ENCODE measurements at regions not wholly inside any gene's neighbourhood (a gene's known extent, or its start where the extent isn't known, plus 50 kb on each side); places are given as distances from the start of the nearest gene placed in this dataset.
"Not testable (repeated sequence)": the region's sequence is repeated elsewhere in the genome, so short reads cannot be mapped to it uniquely, and the experiment has no call there.

DNA sequence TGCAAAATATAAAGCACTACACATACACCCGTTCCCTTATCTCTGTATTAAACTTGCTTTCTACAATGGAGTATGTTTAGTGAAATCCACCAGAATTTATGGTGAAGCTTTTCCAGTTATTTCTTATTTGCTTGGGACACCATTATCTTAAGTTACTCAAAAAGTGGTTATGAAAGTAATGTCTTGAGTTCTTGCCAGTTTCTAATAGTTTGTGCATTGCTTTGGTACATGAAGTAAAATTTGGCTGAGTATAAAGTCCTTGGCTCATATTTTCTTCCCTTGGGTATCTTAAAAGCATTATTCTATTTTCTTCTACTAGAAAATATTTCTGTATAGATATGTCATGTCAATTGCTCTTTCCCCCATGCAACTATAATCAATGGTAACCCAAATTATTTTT, 85.2 kb downstream of the POLR1F start:
- no peak for DNase-seq

DNA sequence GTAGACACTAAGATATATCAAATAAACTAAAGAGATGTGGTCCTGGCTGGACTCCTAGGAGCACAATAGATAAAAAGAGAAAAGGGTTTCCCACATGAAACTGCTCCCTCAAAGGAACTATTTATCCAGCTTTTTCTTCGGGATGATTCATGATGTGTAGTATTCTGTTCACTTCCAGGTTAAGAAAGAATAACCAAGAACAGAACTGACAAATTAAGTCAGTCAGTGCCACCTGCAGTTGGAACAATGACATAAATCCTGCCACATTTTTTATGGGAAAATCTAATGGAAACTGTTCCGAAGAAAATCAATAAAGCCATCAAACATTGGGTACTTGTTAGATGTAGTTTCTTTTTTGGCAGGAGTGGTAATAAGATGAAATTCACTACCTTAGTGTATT, 87.1 kb downstream of the POLR1F start:
- no peak for DNase-seq

DNA sequence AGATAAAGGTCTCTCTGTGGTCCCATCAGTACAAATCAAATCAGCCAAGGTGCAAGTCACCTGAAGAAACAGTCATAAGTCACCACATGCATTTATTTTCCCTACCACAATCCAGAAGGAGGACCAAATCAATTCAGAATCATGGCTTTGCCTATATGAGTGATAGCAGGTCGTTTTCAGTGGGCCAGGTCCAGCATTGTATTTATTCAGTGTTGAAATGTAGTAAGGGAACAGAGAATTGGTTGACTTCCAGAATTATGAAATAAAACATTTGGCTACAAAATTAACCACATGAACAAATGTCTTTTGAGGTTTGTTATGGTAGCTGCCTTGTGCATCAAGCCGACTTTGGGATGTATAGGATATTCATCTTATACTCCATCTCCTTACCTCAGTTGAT, 88.4 kb downstream of the POLR1F start:
- DNase-seq, result no peak

DNA sequence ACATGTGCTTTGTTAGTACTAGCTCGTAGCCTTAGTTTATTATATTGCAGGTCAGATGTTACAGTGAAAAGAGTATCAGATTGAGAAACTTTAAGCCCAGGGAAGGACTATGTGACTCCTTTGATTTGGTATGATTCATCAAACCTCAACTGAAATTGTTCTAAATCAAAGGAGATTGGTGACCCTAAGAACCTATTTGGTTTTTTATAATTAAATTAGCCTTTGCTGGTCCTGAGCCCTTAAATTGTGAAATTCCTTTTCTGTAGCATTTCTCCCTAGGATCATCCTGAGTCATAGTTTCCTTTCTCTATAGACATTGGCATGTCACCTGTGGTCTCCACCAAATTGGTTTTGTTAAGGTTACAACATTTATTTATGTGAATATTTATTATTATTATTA, 89.7 kb downstream of the POLR1F start:
- DNase-seq, result no peak

DNA sequence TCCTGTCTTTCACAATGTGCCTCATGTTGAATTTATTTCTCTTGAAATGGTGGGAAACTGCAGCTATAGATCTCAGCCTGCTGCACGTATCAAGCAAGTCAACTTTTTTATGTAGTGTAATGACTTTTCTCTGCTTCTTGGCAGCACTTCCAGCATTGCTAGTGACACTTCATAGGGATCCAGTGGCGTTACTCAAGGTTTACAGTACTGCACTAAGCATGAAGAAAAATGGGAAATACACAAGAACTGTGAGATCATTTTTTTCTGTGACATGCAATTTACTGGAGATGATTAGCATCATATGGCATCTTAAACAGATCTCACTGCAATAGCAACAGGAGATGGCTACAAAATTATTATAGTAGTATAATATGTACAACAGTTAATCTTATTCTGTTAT, 90.9 kb downstream of the POLR1F start:
- no peak for DNase-seq

DNA sequence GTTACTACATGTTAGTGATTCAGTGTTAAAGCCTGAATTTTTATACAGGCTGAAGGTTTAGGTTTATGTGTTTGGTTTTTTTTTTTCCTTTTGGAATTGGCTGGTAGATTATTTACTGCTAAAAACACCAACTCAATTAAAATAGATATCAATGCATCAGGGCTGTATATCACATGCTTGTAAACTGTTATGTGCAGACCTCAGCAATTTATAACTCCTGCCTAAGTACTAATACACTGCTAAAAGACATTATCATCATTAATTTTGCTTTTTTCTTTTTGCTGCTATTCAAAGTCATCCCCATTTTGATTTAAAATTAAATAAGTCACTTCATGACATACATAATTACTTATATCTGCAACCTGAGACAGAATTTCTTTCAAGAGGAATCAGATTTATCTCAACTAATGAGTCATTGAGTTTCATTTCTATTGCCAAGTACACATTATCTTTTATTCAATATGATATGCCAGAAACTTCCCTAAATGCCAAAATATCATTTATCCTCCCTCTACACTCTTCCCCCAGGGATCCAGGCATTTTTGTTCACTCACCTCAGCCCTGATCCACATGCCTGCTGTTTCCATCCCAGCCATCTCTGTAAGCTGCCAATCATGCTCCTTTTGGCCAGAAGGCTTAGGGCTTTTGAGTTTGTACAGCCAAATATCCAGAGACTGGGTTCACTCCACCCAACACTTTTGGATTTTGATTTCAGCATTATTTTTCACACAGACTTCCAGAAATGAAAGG, 98.5 kb downstream of the POLR1F start:
- no peak for DNase-seq

DNA sequence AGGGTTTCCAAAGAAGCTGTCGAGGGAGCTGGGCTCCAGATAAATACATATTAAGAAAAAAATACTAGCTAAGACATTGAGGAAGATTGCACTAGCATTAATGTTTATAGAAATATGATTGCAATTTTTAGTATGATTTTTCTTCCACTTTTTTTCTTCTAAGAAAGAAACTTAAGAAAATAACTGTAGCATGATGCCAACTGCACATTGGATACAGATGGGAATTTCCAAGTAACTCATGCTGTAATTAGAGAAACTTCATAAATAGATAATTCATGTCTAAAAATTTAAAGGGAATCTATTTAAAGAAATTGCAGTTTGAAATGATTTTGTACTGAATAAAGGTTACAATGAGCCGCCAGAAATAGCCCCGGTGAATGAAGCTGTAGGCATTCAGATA, 119.4 kb downstream of the POLR1F start:
- DNase-seq, result no peak

DNA sequence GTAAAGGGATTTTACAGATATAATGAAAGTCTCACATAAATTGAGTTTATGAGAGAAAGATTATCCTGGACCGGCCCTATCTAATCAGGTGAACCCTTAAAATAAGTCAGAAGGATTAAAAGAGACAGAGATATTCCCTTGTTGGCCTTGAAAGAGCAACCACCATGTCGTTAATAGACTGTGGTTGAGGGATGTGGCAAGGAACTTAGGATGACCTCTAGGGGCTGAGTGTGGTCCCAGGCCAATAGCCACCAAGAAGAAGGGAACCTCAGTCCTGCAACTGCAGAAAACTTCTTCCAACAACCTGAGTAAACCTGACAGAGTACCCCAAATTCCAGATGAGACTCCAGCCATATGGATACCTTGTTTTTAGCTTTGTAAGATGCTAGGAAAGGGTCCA, 121.5 kb downstream of the POLR1F start:
- no peak for DNase-seq

DNA sequence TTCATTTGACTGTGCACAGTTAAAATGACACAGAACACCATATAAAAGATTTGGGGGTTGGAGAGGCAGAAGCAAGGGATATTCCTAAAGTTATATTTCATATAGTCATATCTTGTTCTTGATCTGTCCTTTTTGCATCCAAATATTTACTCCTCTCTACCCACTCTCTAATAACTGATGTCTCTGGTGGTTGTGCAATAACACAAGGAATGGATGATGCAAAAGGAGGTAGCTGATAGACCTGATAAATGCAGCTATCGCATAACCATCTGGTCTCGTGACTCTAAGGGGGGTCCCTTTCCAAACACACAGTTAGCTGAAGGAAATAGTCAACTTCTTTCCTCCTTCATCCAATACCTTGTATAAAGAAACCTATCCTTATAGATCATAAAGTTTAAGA, 123.1 kb downstream of the POLR1F start:
- no peak for DNase-seq

DNA sequence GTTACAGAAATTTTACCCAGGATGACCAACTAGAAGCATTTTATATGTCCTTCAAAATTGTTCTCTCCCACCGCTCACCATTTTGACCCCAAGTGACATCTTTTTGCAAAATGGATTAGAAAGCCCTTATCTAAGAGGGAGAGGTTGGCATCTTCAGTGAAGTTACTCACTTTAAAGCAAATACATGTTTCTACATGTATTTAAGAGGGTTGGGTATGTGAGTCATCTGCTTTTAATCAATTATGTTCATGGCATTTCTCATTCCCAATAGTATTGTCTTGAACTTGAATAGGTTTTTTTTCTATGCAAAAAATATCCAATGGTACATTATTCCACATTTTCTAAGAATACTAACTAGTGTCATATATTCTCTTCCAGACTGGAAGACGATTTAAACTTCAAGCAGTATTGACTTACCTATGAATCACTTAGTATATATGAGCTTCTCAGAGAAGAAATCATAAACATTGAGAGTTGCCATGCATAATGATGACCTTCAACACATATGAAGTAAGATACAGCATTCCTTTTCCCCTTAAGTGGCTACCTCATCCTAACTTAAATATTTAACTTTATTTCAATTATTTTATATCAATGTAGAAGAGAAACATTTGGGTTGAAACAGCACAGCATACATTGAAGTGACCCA, 132.8 kb downstream of the POLR1F start:
- no peak for DNase-seq

DNA sequence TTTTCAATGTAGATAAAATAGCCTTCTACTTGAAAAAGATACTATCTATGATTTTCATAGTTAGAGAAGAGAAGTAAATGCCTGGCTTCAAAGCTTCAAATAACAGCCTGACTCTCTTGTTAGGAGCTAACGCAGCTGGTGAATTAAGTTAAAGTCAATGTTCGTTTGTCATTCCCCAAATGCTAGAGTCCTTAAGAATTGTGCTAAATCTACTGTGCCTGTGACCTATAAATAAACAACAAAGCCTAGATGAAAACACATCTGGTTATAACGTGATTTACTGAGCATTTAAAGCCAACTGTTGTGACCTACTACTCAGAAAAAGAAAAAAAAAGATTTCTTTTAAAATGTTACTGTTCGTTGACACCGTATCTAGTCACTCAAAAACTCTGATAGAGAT, 134.7 kb downstream of the POLR1F start:
- DNase-seq, result no peak

DNA sequence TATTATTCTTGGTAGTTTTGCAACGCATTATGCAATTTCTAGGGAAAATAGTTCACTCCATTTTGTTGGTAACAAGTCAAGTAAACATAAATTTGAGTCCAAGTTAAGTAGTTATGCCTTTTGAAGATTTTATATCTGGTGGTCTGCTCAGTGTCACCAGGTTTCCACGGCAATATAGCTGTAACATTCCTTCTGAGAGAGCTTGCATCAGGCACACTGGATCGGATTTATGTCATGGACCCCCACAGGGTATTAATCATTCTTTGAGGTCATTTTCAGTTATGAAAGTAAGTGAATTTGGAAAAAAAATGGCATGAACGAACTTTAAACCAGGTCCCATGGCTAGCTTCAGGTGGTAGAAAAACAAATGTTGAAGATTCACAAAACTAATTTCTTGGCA, 136.3 kb downstream of the POLR1F start:
- no peak for DNase-seq

DNA sequence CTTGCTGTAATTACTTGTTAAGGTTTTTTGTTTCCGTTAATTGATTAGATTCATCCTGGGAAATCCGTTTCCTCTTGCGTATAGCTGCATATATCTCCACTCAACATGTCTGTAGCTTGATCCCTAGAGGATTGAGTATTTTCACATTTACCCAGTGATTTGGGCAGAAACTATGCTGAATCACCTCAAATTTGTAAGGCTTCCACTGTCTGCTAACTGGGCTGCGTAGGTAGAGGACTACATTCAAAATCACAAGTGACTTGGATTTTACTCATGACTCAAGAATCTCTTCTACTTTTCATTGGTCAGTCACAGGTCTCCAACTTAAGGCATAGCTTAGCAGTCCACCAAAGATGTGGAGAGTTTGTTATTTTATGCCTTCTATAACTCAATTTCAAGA, 141.8 kb downstream of the POLR1F start:
- no peak for DNase-seq

DNA sequence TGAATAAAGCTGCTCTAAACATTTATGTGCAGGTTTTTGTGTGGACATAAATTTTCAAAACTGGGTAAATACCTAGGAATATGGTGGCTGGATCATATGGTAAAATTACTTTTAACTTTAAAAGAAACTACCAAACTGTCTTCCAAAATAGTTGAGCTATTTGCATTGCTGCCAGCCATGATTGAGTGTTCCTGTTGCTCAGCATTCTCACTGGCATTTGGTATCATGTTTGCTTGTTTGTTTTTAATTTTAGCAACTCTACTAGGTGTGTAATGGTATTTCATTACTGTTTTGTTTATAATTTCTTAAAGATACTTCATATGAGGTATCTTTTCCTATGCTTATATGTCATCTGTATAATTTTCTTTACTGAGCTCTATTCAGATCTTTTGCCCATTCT, 143.2 kb downstream of the POLR1F start:
- DNase-seq, result no peak

DNA sequence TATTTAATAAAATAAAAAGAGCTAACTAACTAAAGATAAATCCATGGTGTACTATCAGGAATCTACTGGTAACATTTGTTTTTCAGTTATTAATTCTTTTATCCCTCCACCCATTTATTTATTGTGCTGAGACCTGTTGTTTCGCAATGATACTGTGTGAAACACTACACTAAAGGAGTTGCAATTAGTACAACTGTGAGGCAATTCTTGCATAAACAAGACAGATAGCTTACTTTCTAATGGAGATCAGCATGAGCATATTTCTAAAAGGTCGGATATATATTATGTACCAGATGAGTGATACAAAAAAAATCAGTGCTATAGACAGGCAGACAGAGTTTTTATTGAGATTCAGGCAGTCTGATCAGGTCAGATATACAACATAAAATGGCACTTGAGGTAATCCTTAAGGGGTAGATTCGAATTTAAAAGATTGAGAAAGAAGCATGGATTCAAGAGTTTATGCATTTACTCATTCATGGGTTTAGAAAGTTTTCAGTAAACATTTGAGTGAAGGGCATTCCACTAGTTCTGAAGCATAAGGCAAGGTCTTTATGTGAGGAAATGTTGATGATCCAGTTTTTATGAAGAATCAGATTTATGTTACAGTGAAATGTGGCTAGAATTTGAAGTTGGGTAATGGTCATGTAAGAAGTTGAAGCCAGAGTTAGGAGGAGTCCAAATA, 147.6 kb downstream of the POLR1F start:
- DNase-seq, result no peak

DNA sequence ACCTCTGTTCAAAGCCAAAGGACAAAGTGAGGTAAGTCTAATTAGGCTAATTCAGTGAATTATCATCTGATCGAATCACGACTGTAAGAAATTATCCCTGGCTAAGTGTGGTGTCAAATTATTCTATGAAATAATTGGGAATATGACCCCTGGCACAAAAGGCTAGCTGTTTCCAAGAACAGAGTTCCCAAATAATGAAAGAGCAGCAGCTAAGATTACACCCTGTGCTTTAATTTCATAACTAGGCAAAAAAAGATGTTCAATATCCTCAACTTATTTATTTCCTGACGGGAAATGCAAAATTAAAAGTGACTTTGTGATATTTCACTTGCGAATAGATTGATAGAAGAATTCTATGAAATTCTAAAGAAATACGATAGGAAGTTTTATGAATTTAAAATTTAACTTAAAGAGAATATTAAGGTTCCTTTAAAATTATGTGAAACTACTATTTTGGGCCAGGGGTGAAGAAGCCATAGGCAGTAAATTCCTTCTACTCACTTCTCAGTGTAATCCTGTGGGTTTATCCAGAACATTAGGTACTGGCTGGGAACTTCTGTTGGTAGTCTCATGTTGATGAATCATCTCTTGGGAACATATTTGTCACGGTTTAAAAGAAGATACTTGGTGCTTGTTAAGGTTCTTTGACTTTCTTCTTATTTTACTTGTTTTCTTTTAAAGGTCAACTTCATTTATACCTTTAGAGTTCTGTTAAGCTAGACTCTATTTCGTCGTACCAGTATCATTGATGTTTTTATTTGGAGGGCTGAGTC, 148.5 kb downstream of the POLR1F start:
- DNase-seq, result no peak

DNA sequence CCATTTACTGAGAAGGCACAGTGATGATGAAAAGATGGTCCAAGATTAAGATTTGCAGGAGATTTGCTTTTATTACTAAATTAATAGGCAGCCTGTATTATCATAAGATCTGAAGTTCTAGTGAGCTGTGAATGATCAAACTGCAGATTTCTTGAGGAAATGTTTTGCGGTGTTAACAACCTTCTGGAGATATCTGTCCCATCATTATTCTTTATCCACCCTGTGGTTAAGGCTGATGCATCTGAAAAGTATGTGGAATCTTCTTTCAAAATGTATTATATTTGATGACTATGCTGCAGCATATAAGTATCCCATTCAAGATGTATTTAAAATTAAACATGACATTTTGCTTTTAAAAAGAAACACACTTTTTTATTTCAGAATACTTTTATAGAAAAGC, 150.3 kb downstream of the POLR1F start:
- no peak for DNase-seq

DNA sequence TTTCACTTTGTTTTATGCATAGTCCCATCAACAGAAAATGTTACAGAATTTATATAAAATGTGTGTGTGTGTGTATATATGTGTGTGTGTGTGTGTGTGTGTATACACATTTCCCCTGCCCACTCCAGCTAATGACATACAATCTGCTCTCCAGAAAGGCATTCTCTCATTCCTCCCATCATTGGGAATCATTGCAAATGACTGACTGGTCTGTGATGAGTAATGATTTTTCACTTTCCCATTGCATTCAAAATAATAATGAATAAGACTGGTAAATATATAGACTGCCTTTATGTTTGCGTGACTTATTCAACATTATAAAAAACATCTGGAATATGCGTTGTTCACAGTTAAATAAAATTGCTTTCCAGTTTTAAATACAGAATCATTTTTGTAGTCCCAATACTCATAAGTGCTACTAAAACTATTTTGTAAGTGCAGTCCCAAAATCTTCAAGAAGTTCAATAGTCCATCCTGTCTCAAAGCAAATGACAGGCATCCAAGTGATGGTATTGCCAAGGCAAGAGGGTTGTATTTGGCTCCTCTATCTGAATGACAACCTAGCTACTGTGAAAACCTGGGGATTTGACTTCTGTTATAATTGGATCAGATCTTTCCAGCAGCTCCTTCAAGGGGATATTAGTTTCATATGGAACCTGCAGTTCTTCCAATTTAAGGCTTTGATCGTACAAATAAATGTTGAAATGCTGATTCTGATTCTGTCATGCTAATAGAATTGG, 150.9 kb downstream of the POLR1F start:
- DNase-seq, result no peak

DNA sequence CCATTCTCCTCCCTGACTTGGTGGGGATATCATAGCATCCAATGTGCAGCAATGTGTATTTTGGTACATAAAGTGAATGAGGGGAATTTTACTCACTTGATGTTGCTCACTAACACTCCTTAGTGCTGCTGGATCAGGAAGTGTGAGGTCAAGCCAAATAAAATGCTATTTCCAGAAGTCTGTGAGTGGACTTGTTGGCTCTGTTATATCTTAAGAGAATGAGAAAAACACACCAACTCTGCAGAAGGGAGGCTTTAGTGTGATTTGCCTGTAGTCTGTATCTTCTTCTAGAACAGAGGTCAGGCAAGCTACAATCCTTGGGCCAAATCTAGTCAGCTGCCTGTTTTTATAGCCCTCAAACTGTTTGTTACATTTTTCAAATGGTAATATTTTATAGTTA, 154.3 kb downstream of the POLR1F start:
- DNase-seq, result no peak

DNA sequence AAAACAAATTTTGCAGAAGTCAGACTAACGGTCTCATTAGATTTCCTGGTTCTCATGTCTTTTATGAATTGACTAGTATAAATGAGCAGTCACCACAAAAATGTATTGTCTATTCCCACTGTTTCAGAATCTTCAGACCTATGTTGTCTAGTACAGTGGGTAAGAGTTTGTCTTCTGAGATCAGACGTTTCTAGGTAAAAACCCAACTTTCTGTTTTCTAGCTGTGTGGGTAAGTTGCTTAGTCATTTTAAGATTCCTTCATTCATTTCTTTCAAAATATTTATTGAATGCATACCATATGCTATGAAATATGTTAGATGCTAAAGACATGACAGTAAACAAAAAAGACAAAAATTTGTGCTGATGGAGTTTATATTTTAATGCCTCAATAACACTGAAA, 156.3 kb downstream of the POLR1F start:
- no peak for DNase-seq

DNA sequence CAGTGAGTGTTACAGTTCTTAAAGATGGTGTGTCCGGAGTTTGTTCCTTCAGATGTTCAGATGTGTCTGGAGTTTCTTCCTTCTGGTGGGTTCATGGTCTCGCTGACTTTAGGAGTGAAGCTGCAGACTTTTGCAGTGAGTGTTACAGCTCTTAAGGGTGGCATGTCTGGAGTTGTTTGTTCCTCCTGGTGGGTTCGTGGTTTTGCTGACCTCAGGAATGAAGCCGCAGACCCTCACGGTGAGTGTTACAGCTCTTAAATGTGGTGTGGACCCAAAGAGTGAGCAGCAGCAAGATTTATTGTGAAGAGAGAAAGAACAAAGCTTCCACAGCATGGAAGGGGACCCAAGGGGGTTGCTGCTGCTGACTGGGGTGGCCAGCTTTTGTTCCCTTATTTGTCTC, 159.6 kb downstream of the POLR1F start:
- DNase-seq, result not testable (repeated sequence)

DNA sequence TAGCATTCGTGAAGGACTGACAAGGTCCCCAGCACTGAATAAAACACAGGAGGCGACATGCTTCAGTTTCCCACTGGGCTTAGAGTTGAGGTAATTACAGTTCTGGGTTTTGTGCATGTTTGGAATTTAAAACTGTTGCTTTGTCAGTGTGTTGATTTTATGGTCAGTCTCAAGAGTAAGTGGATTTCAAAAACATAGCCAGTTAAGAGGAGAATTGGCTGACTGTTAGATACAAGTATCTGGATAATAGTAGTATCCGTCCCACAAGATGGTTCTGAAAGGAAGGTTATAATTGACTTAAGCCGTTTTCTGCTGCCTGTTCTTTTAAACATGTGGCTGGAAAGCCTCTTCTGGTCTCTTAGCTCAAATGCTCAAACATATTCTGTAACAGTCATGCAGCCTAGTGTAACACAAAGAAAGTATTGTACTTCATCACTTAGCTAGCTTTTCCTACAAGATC, 170.9 kb downstream of the POLR1F start:
- no peak for DNase-seq

DNA sequence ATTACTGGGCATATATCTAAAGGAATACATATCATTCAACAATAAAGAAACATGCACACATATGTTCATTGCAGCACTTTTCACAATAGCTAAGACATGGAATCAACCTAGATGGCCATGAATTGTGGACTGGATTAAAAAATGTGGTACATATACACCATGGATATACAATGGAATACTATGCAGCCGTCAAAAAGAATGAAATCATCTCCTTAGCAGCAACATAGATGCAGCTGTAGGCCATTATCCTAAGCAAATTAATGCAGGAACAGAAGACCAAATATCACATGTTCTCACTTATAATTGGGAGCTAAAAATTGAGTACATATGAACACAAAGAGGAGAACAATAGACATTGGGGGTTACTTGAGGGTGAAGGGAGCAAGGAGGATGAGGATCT, 175.6 kb downstream of the POLR1F start:
- DNase-seq, result no peak

Data from right forelimb (tissue), 1 donor.